HPDE6-E6E7 (cell line): ENCODE measurements at regions not wholly inside any gene's neighbourhood (a gene's known extent, or its start where the extent isn't known, plus 50 kb on each side); places are given as distances from the start of the nearest gene placed in this dataset.
"Not testable (repeated sequence)": the region's sequence is repeated elsewhere in the genome, so short reads cannot be mapped to it uniquely, and the experiment has no call there.

Source experiments
- DNase-seq: peaks from one replicate; pipeline ENCODE4 v3.0.0; 2011; ENCODE audit warnings: missing footprints; ENCODE audit errors: extremely low spot score

- no peak for DNase-seq
These were observed 50.2 kb upstream of the THSD7B start for GRCh38 chr2:136715146-136715545.

- no peak for DNase-seq
These were observed 50.8 kb upstream of the THSD7B start for GRCh38 chr2:136714452-136714951.

- no peak for DNase-seq
These were observed 51.6 kb upstream of the THSD7B start for GRCh38 chr2:136713739-136714138.

GRCh38 chr2:136705336-136705735 is 60.0 kb upstream of the THSD7B start:
- no peak for DNase-seq

GRCh38 chr2:136703214-136703613 is 62.1 kb upstream of the THSD7B start:
- DNase-seq = no peak

GRCh38 chr2:136696438-136696837 is 68.9 kb upstream of the THSD7B start:
- no peak for DNase-seq

- DNase-seq = no peak
These were observed 71.4 kb upstream of the THSD7B start for GRCh38 chr2:136693966-136694365.

GRCh38 chr2:136680079-136680478 is 85.3 kb upstream of the THSD7B start:
- not testable (repeated sequence) for DNase-seq

GRCh38 chr2:136665736-136666135 is 99.6 kb upstream of the THSD7B start:
- no peak for DNase-seq

GRCh38 chr2:136664713-136665405 is 100.5 kb upstream of the THSD7B start:
- DNase-seq = no peak

GRCh38 chr2:136658201-136658600 is 107.1 kb upstream of the THSD7B start:
- DNase-seq = no peak

- DNase-seq = no peak
These were observed 111.5 kb upstream of the THSD7B start for GRCh38 chr2:136653861-136654260.

GRCh38 chr2:136651456-136652010 is 113.8 kb upstream of the THSD7B start:
- no peak for DNase-seq

- no peak for DNase-seq
These were observed 118.3 kb upstream of the THSD7B start for GRCh38 chr2:136647039-136647438.

GRCh38 chr2:136645236-136645828 is 120.0 kb upstream of the THSD7B start:
- DNase-seq = no peak

- DNase-seq = no peak
These were observed 125.7 kb upstream of the THSD7B start for GRCh38 chr2:136639651-136640050.

- DNase-seq = no peak
These were observed 127.2 kb upstream of the THSD7B start for GRCh38 chr2:136638193-136638592.

GRCh38 chr2:136637402-136637801 is 127.9 kb upstream of the THSD7B start:
- DNase-seq = no peak

GRCh38 chr2:136628490-136628889 is 136.9 kb upstream of the THSD7B start:
- DNase-seq = no peak

- DNase-seq = no peak
These were observed 152.2 kb upstream of the THSD7B start for GRCh38 chr2:136613096-136613495.

GRCh38 chr2:136612079-136612478 is 153.3 kb upstream of the THSD7B start:
- DNase-seq = no peak

- no peak for DNase-seq
These were observed 153.9 kb upstream of the THSD7B start for GRCh38 chr2:136611451-136611850.

GRCh38 chr2:136582628-136583205 is 182.6 kb upstream of the THSD7B start:
- peak; percentile 2 for DNase-seq
